HepG2 (cell line): ENCODE measurements at regions not wholly inside any gene's neighbourhood (a gene's known extent, or its start where the extent isn't known, plus 50 kb on each side); places are given as distances from the start of the nearest gene placed in this dataset.

Experiments used
- ATAC-seq: fragments of 200-7000 bp; cut with Tn5 transposase; 3 replicates; pipeline ENCODE4 v1.9.1; 2020; ENCODE audit warnings: mild to moderate bottlenecking, moderate library complexity
- BruUV-seq: library from RNA; stranded (reverse); fragments of 400-500 nt; replicated peaks from 2 replicates; lab custom pipeline; 2021; lab: Mats Ljungman, UMichigan
- CTCF ChIA-PET: fragments of 300-600 bp; formaldehyde crosslinking; extraction: SDS; loops from one replicate; lab custom pipeline; 2021; ENCODE audit warnings: low total read pairs, inconsistent platforms, low intra/inter-chr PET ratio; lab: Yijun Ruan, JAX
- POLR2A ChIA-PET: fragments of 350-600 bp; sonication (Branson Sonifier 250); formaldehyde crosslinking; loops from one replicate; lab custom pipeline; 2020; ENCODE audit warnings: antibody characterized with exemption, inconsistent platforms; lab: Yijun Ruan, JAX
- DNase-seq: peaks from one replicate; pipeline ENCODE4 v3.0.0-alpha.2; 2015; ENCODE audit warnings: low spot score
- FAIRE-seq: peaks from 3 replicates; lab custom pipeline; 2011; peaks lifted over from hg19 to GRCh38; lab: Jason Lieb, UNC
- H2AFZ ChIP-seq: one replicate; pipeline ENCODE4 v1.6.1; 2011; ENCODE audit warnings: low read length, inconsistent platforms
- H3K27ac ChIP-seq: fragments of 300-600 bp; 3 replicates; pipeline ENCODE4 v1.8.0; 2011; ENCODE audit warnings: mixed run types, mild to moderate bottlenecking, mixed read lengths, low read length, inconsistent platforms; ENCODE audit not compliant: insufficient read depth; ENCODE audit errors: extremely low read length
- H3K27me3 ChIP-seq, 2 experiments: fragments of 200-600 bp in 1 of 2; 2 replicates in 1 of 2; 3 replicates in 1 of 2; pipeline versions ENCODE4 v1.6.0 to v1.8.0; 2011; ENCODE audit warnings: low read length in 2 of 2, mild to moderate bottlenecking in 2 of 2, moderate library complexity in 2 of 2, inconsistent platforms in 1 of 2; ENCODE audit not compliant: insufficient read depth in 2 of 2, control insufficient read depth in 1 of 2
- H3K36me3 ChIP-seq, 2 experiments: fragments of 200-600 bp in 1 of 2; replicated peaks in 1 of 2; 2 replicates in 1 of 2; 3 replicates in 1 of 2; pipeline versions ENCODE4 v1.5.1 to v1.8.0; 2011; ENCODE audit warnings: low read length in 2 of 2, inconsistent platforms in 1 of 2; ENCODE audit not compliant: insufficient read depth in 2 of 2, control insufficient read depth in 1 of 2
- H3K4me1 ChIP-seq: 2 replicates; pipeline ENCODE4 v1.5.1; 2012; ENCODE audit warnings: low read length, inconsistent platforms; ENCODE audit not compliant: insufficient read depth
- H3K4me2 ChIP-seq: 2 replicates; pipeline ENCODE4 v1.6.0; 2011; ENCODE audit warnings: low read depth, low read length, inconsistent platforms
- H3K4me3 ChIP-seq, 3 experiments: fragments of 200-600 bp in 1 of 3; sonication (generic), shearing (Covaris generic) in 1 of 3; replicated peaks in 1 of 3; 2 replicates each; pipeline ENCODE4 v1.5.1; 2011 to 2016; ENCODE audit warnings: low read length in 3 of 3, inconsistent platforms in 2 of 3, low read depth in 2 of 3, mild to moderate bottlenecking in 2 of 3, control low read depth in 1 of 3, mixed read lengths in 1 of 3; ENCODE audit not compliant: insufficient read depth in 1 of 3
- H3K79me2 ChIP-seq: one replicate; pipeline ENCODE4 v1.6.1; 2011; ENCODE audit warnings: low read length, inconsistent platforms; ENCODE audit not compliant: insufficient read depth
- H3K9ac ChIP-seq: 2 replicates; pipeline ENCODE4 v1.6.0; 2011; ENCODE audit warnings: mild to moderate bottlenecking, low read depth, low read length, inconsistent platforms; ENCODE audit not compliant: insufficient read depth
- H3K9me3 ChIP-seq: 2 replicates; pipeline ENCODE4 v1.5.1; 2012; ENCODE audit warnings: mild to moderate bottlenecking, low read length
- H4K20me1 ChIP-seq: 2 replicates; pipeline ENCODE4 v1.6.0; 2011; ENCODE audit warnings: inconsistent platforms, mild to moderate bottlenecking, low read length, moderate library complexity; ENCODE audit not compliant: insufficient read depth
- CBX2 ChIP-seq, 2 experiments: fragments of 200-600 bp in 1 of 2; sonication (generic); formaldehyde crosslinking in 1 of 2; IDR thresholded peaks; 2 replicates each; pipeline versions ENCODE4 v1.7.0 to v1.8.1; 2018 to 2022; ENCODE audit warnings: low read depth in 2 of 2, low read length in 1 of 2, mild to moderate bottlenecking in 1 of 2, missing genetic modification reagents in 1 of 2
- GLI4 ChIP-seq: sonication (generic); formaldehyde crosslinking; IDR thresholded peaks from 2 replicates; pipeline ENCODE4 v1.5.1; 2020; ENCODE audit warnings: missing genetic modification reagents, mild to moderate bottlenecking, moderate library complexity, borderline replicate concordance
- HDAC6 ChIP-seq: fragments of 200-600 bp; sonication (generic); IDR thresholded peaks from 2 replicates; pipeline ENCODE4 v1.7.0; 2017; ENCODE audit warnings: mild to moderate bottlenecking, antibody characterized with exemption, low read length, low read depth
- ISL2 ChIP-seq: sonication (generic); formaldehyde crosslinking; IDR thresholded peaks from 2 replicates; pipeline ENCODE4 v1.5.0; 2020; ENCODE audit warnings: missing genetic modification reagents
- KAT8 ChIP-seq: IDR thresholded peaks from 2 replicates; pipeline ENCODE4 v1.6.1; 2016; ENCODE audit warnings: missing genetic modification reagents, missing compliant biosample characterization
- NR1H2 ChIP-seq: sonication (generic); formaldehyde crosslinking; IDR thresholded peaks from 2 replicates; pipeline ENCODE4 v1.8.1; 2022; ENCODE audit warnings: low read depth, missing genetic modification reagents, borderline replicate concordance
- REXO4 ChIP-seq: sonication (generic); formaldehyde crosslinking; IDR thresholded peaks from 2 replicates; pipeline ENCODE4 v1.8.0; 2022; ENCODE audit warnings: missing genetic modification reagents, mild to moderate bottlenecking, borderline replicate concordance
- ZFYVE20 ChIP-seq: sonication (generic); formaldehyde crosslinking; IDR thresholded peaks from 2 replicates; pipeline ENCODE4 v1.8.0; 2023; ENCODE audit warnings: low read depth, mild to moderate bottlenecking, moderate library complexity, missing genetic modification reagents, borderline replicate concordance
- ZNF878 ChIP-seq: sonication (generic); formaldehyde crosslinking; IDR thresholded peaks from 2 replicates; pipeline ENCODE4 v1.8.1; 2023; ENCODE audit warnings: mild to moderate bottlenecking, missing genetic modification reagents, moderate library complexity
- ZSCAN25 ChIP-seq: sonication (generic); formaldehyde crosslinking; IDR thresholded peaks from 2 replicates; pipeline ENCODE4 v1.8.0; 2022; ENCODE audit warnings: mild to moderate bottlenecking, missing genetic modification reagents
- ZSCAN29 ChIP-seq: sonication (generic); formaldehyde crosslinking; conservative IDR thresholded peaks from 2 replicates; pipeline ENCODE4 v1.4.0; 2020; ENCODE audit warnings: mild to moderate bottlenecking, missing genetic modification reagents
- WGBS: methylation state at CpG from one replicate; pipeline ENCODE4 v1.1.6; 2017; ENCODE audit warnings: low lambda C conversion rate; 5-methylcytosine and 5-hydroxymethylcytosine counted together
- in situ Hi-C: cut with HindIII; loops from 2 replicates; pipeline ENCODE4 v1.10.0; 2017; ENCODE audit warnings: low pct_unique_long_range_greater_than_20kb; ENCODE audit not compliant: extremely low pct_ligation_motif_present
- intact Hi-C: fragments of 100-400 bp; cut with micrococcal nuclease; formaldehyde crosslinking; loops from one replicate; pipeline ENCODE4 v1.10.0; 2022; ENCODE audit not compliant: unreplicated experiment
- TF ChIP-seq, protein P1 (sequence below): sonication (generic); formaldehyde crosslinking; IDR thresholded peaks from 2 replicates; pipeline ENCODE4 v1.5.0; 2020; ENCODE audit warnings: mild to moderate bottlenecking, missing genetic modification reagents, borderline replicate concordance

DNA sequence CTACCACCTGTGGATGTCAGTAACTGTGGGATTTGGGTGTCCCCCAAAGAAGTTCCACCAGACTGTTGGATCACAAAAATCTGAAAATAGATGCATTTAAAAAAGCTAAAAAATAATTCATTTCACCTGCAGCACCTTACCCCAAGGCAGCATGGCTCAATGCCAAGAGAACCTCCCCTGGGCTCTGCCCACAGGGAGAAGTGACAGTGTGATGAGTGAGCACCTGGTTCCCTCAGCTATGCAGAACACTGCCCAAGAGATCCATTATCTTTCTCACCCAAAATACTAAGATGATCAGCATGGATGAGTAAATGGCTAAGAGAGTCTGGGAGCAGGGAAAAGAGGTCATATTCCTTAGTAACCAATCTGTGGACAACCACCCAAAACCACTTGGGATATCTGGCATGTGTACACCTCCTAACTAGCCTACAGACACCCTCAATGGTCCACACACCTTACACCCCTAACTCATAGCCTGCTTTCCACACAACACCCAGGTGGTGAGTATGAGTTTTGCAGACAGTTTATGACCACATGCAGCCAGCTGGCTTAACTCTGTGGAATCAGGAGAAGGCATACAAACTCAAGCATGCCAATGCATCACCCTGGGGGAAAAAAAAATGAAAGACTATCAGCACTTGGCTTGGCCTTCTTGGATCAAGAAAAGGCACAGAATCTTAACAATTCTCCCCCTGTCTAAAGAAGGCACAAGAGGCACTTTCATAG, 416.5 kb upstream of the SMIM31 start (continued):
- no peak for TF ChIP-seq ZFYVE20 (CRISPR knock-in tag)

DNA sequence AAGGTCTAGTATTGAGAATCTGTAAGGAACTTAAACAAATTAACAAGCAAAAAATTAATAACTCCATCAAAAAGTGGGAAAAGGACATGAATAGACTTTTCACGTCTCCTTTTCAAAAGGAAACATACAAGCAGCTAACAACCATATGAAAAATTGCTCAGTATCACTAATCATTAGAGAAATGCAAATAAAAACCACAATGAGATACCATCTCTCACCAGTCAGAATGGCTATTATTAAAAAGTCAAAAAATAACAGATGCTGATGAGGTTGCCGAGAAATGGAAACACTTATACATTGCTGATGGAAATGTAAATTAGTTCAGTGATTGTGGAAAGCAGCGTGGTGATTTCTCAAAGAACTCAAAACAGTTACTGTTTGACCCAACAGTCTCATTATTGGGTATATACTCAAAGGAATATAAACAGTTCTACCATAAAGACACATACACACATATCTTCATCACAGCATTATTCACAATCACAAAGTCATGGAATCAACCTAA, 410.4 kb upstream of the SMIM31 start:
- ChIA-PET POLR2A (no interaction called here), CTCF (no interaction called here)
- H3K27ac ChIP-seq, result no peak overlapping the region
- no peak overlapping the region for H2AFZ ChIP-seq
- BruUV-seq, result no TSS peak
- no peaks in the 10 kb centered on the region for H4K20me1 ChIP-seq
- no peak overlapping the region for H3K4me3 ChIP-seq
- WGBS, result 1% methylated on average over 3 of the region's 3 CpGs
- no peak overlapping the region for H3K4me2 ChIP-seq
- H3K36me3 ChIP-seq, result no peaks in the 10 kb centered on the region
- in situ Hi-C loops, result no loop called here
- no peaks in the 10 kb centered on the region for H3K4me1 ChIP-seq
- DNase-seq (no peak), FAIRE-seq (no peak), ATAC-seq (no peak)
- H3K9me3 ChIP-seq, result peaks cover 17% of the 10 kb centered on the region
- no peak overlapping the region for H3K9ac ChIP-seq
- no peak for TF ChIP-seq ZNF878 (CRISPR knock-in tag)
- TF ChIP-seq HDAC6, result no peak
- no peak for TF ChIP-seq GLI4 (CRISPR knock-in tag)
- no peak for TF ChIP-seq ZSCAN25
- no peak for TF ChIP-seq ISL2 (CRISPR knock-in tag)
- no peak for TF ChIP-seq REXO4 (CRISPR knock-in tag)
- TF ChIP-seq KAT8, result no peak
- TF ChIP-seq CBX2 (IDR thresholded peaks at IDR 0.05; ENCODE audit: low read depth, low read length), result no peak
- no peak for TF ChIP-seq CBX2 (CRISPR knock-in tag; IDR thresholded peaks at IDR 0.05; ENCODE audit: low read depth)
- TF ChIP-seq, protein P1, sequence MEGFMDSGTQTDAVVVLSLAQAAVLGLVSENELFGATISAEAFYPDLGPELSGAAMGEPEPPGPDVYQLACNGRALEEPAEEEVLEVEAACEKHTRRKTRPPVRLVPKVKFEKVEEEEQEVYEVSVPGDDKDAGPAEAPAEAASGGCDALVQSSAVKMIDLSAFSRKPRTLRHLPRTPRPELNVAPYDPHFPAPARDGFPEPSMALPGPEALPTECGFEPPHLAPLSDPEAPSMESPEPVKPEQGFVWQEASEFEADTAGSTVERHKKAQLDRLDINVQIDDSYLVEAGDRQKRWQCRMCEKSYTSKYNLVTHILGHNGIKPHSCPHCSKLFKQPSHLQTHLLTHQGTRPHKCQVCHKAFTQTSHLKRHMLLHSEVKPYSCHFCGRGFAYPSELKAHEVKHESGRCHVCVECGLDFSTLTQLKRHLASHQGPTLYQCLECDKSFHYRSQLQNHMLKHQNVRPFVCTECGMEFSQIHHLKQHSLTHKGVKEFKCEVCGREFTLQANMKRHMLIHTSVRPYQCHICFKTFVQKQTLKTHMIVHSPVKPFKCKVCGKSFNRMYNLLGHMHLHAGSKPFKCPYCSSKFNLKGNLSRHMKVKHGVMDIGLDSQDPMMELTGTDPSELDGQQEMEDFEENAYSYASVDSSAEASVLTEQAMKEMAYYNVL, result no peak
- no peak for TF ChIP-seq NR1H2
- no peak for TF ChIP-seq ZSCAN29 (CRISPR knock-in tag)
- H3K27me3 ChIP-seq, result no peaks in the 10 kb centered on the region
- H3K79me2 ChIP-seq, result no peaks in the 10 kb centered on the region
- intact Hi-C loops, result no loop called here
